NCI-H1048 (cell line): ENCODE measurements at regions not wholly inside any gene's neighbourhood (a gene's known extent, or its start where the extent isn't known, plus 50 kb on each side); places are given as distances from the start of the nearest gene placed in this dataset.
"Not testable (repeated sequence)": the region's sequence is repeated elsewhere in the genome, so short reads cannot be mapped to it uniquely, and the experiment has no call there.

ENCODE experiments used
- DNase-seq: peaks from one replicate; lab custom pipeline; 2025; lab: John Stamatoyannopoulos, UW

DNA sequence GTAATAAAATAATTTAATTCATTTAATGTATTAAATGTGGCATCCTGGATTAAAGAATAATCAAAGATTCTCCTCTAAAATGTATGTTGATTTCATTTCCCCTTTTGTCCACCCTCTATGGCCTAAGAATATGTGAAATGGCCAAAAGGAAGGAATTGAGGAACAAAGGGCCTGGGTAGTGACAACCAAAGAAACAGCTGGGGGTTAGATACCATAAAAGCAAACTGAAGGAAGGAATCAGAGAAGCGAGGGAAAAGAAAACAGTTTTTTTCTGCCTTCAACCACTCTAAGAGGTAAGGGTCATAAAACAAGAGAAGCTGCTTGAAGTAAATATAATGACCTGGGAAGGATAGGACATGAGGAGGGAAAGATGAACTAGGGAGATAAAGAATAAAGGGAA is 139.3 kb downstream of the FAM76B start:
- no peak for DNase-seq

DNA sequence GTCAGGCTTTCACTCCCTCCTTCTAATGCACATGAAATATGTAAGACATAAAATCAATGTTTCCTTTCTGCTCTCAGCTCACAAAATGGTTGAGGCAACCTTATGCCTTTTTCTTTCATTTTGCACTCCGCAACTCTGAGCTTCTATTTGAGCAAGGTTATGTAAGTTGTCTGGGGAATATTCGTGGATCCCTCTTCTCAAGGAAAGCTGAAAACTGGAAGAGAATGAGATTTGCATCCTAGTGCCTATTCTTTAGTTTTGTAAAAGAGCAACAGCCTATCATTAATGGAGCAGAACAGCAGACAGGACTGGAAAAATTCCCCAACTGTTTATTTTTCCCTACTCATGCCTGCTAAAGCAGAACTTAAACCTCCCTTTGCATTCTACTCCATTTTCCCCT is 141.7 kb downstream of the FAM76B start:
- DNase-seq, result no peak

DNA sequence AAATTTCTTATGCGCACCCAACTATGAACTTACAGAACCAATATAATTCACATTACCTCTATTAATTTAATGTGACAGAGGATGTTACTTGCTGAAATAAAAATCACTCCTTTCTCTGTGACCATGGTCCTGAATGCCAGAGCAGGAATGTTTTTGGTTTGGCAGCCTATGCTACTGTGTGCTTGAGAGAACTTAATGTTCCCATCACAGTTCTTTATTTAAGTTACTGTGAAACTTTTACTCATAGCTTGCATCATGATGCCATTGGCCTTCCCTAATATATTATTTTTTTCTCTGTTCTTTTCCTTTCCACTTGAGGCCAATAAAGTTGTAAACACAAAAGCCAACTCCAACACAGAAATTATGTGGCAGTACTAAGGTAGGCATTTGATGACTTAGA is 142.2 kb downstream of the FAM76B start:
- DNase-seq, result no peak

DNA sequence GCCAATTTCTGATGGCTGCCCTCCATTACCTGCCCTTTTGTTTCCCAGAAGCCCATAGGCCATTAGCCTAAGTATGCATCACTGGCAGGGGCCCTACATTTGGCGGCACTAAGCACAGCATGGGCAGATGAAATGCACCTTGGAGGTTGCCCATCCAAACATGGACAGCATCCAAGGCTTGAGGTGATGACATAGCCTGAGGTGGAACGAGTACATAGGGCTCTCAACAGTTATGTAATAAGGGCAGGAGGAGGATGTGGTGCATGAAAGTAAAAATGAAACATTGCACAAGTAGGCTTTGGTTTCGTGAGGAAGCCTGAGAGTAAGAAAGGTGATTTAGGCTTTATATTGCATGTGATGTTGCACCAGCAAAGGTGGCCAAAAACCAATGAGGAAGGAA is 148.1 kb downstream of the FAM76B start:
- no peak for DNase-seq

DNA sequence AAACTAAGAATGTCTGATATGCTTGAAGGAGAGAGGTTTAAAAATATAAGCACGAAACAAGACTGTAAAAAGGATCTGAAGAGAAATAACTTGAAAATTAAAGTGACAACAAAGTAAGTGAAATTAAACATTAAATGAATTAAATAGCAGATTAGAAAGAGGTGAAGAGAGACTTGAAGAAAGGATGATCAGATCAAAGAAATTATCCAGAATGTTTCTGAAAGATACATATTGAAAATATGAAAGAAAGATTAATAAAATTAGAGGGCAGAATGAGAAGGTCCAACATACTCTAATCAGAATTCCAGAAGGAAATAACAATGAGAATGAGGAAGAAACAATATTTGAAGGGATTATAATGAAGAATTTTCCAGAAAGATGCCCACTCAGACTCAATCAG is 151.1 kb downstream of the FAM76B start:
- DNase-seq, result no peak

DNA sequence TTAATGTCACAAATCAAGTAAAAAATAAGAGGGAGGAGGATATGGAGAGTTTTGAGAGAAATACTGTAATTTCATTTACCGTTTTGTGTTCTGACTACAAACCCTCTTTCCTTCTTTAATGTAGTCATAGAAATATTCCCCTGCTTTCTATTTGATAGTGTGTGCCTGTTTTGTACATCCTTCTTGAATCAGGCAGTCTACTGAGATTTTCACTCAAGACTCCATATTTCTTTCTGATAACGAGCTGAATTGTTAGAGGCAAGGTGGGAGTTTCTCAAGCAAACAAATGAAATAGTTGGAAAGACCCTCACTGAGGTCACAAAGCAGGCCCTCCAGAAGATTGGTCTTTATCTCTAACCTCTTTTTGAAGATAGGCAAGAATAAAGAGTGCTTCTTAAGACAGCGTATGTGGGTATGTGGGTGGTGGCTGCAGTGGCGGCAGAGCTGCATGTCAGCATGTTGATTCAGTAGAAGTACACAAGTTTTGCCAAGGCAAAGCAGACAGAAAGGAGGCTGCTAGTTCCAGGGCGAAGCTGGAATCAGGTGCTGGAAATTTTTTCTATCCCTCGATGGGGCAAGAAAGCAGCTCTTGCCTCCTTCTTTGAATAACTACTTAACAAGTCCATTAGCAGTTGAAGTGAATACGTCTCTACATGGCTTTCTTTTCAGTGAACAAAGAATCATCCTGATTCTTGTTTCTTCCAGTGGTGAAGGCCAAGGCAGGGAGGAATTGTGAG is 164.2 kb downstream of the FAM76B start:
- DNase-seq, result no peak

DNA sequence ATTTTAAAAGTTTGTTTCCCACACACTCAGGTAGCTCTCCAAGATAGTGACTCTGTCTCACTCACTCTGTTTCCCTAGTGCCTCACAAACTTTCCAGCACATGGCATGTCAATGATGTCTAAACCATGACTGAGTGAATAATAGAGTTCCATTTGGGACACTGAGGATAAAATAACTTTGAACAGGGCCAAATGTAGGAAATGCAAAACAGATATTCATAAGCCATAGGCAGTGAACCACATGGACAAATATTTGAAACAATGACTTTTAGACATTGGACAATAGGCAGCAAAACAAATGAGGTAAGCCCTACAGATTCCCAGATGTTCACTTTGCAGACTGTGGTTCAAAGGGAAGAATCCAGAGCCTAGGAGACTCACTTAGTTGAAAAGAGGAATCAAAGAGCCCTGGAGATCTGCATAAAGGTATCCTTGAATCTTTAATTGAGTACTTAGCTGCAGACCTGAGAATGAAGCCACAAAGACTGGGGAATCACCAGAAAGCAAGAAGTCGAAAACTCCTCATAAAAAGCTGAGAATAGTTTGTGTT is 173.3 kb downstream of the FAM76B start:
- no peak for DNase-seq

DNA sequence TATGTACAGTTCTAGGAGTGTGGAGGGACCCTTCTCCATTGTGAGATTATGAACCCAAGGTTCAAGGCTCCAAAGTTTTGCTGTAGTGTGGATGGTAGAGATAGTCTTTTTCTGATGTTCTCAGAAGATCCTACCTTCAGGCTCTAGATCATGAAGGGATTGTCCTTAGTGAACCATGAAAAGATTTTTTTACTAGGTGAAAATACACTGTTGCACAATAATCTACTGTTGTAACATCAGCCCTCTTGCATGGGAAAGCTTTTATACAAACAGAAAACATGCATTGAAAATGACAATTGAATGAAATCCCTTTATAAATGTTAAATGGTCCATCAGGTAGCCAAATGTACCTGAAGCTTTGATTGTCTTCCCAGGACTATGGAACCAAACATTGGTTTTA is 177.8 kb downstream of the FAM76B start:
- no peak for DNase-seq

DNA sequence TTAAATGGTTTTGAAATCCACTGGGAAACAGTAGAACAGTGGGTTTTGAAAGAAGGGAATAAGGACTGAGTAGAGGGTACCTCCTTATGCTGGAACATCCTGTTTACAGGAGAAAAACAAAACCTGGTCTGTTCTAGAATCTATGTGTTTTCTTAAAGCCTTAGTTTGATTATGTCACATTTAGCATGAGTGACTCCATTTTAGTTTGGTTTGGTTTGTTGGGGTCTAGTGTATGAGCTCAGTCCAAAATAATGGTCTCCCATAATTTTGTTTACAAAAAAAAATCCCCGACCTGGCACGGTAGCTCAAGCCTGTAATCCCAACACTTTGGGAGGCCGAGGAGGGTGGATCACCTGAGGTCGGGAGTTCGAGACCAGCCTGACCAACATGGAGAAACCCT is 179.4 kb downstream of the FAM76B start:
- DNase-seq, result not testable (repeated sequence)

DNA sequence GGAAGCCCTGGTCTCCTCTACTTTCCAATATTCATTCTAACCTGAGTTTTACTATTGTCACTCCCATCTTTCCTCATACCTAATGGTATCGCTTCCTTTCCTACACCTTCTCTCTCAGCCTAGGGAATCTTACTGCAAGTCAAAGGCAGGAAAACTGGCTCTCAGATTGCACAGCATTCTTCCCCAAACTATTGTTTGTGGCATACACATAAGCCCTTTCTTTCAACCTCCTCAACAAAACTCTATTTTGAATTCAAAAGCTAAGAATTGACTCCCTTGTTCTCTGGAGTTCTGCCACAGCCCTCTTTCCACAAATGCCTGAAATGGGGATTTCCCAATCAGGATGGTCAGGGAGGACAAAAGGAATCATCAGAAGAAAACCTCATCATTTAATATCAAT is 181.5 kb downstream of the FAM76B start:
- no peak for DNase-seq

DNA sequence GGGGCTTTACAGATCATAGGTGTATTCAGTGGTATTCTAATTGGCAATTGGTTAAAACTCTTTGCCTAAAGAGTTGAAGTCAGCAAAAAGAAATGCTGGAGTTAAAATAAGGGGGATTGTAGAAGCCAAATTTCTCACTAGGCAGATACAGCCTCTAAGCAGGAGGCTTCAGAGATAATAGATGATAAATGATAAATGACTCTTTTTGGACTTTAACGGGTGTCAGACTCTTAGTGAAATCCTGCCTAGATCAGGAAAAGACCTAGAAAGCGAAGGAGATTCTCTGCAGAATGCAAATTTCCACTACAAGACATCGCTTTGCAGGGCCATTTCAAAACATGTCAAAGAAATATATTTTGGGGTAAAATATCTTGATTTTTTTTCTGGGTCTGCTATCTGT is 182.8 kb downstream of the FAM76B start:
- DNase-seq, result no peak

DNA sequence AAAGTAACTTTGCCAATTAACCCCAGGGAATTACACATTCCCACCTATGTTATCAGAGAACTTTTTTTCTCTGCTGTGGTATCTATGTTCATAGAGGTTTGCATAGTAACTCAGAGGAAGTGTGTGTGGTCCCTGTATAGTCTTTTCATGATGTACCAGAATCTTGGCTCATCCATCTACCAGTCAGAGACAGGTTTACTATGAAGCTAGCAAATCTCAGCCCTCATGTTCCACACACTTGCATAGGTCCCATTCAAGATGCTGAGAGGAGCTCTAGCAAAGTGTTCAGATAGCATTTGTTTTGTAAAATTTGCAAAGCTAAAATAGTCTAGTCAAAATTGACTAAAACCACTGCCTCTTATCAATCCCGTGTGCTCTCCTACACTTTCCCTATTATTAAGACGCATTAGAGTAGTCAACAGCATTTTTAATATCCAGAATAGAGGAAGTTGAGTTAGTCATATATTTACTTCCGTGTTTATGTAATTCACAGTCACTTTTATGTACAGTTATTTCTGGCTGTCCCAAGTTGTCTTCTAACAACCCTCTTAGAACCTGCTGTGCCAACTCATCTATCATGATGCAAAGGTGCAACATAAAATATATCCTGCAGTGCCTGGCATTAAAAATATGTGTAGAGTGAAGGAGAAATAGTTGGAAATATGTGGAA is 184.2 kb downstream of the FAM76B start:
- DNase-seq, result no peak

DNA sequence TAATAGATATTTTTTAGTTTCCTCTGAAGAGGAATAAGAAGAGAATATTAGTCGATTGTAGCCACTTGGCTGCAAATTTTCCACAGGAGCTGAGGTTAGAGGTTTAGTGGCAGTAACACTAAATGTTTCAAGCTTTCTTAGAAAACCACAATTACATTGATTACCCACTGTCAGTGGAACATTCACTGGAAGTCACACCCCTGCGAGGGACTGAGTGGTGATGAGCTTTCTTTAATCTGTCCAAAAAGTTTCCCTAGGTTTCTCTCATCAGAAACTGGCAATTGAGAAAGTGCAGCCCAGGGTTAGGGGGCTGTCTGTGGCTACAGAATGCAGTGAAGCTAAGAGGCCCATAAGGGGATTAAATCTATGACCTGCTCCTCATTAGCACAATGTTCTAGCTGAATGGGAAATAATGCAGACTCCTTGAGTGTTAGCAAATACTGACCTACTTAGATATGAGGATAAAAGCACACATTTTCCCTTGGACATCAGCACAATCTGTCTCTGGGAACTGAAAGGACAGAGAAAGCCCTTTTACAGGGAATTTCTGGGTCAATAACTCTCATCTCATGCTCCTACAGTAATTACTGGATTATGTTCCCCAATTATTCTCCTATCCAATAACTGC is 189.5 kb downstream of the FAM76B start:
- no peak for DNase-seq

DNA sequence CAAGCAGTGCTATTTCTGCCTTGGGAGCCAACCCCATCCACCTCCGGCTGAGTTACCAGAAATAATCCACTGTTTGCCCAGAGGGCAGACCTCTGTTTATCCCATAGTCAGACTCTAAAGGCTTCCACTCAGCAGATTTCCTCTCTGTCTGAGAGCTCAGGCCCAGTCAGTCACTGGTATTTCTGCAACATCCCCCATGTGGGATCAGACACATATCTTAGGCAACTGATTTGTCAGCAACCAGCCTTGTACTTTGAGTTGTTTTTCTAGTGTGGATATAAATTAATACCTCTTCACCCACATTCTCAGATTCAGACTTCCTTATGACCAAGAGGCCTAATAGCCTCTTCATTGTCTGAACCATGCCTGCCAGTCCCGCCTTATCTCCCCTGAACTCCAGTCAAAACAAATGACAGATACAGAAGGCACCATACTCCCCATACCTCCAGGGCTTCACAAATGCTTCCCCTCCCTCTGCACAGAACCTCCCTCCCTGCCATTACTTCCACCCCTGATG is 193.6 kb downstream of the FAM76B start:
- no peak for DNase-seq

DNA sequence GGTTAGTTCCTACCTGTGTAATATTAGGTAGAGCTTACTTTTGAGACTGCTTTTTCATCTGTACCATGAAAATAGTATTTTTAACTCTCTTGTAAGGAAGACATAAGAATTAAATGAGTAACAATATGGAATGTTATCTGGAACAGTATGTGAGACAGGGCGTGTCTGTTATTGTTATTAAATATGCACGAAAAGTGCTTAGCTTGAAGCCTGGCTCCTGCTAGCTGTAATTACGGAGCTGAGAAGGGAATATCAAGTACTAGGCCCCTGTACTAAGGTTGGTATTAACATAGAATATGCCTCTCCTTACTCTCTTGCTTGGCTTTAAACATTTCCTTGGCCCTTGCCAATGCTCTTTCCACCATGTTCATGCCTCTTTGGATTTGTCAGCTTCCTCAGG is 194.0 kb downstream of the FAM76B start:
- DNase-seq, result no peak

DNA sequence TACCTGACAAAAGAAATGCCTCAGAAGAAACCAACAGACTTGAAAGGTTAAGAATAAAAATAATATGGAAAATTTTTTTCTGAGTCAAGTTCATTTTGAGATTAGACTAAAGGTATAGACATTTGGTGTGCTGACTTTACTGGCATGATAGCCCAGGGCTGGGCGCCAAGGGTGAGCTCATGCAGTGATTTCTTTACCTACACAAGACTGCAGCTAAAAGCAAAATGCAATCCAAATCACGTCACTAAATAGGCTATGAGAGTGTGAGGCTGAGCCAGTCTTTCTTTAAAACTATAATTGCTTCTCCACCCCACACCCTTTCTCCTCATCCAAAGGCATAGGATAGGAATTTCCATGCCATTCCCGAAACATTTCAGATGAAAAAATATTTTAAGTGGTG is 196.5 kb downstream of the FAM76B start:
- DNase-seq, result no peak

DNA sequence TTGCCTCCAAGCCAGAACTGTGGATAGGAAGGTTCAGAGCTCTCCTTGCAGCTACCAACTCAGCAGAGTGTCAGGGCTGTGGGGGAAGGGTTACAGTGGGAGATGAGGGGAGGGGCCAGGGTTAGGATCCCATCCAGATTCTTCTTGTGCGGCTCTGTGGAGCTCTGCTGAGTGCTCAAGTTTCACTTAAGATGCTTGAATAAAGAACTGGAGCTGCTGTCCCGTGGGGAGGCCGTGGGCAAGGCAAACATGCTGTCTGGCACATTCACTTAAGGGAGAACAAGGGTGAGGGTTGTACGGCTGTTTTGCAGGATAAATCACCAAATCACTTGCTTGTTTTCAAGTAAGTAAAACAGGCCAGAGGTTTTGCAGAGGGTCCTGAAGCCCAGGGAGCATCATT is 197.1 kb downstream of the FAM76B start:
- no peak for DNase-seq

DNA sequence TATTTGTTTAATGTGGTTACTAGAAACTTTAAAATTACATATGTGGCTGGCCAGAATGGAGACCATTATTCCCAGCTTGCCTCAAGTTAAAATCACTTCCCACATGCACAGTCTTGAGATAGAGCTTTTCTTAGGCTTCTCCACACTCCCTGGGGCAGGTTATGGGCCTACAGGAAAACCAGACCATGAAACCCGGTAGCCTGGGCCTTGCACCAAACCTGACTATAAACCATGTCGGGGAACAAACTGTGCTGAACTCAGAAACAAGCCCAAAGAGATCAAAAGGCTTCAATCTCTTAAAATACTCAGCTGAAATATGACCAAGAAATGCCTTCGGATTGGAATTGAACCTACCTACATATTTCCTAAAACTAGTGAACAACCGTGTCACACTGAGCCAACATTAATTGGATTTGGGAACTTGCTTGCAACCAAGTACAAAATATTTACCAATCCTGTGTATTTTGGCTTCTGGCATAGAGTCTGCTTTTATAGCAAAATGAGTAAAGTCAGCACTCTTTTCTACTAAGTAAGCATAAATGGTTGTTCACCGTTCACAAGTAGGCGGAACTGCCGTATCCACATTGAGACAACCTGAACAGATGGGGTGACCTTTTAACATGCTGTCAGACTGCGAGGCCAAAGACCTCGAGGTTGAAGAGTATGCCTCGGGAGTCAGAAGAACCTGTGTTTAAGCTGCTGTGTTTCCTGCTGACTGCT is 199.5 kb downstream of the FAM76B start:
- no peak for DNase-seq

DNA sequence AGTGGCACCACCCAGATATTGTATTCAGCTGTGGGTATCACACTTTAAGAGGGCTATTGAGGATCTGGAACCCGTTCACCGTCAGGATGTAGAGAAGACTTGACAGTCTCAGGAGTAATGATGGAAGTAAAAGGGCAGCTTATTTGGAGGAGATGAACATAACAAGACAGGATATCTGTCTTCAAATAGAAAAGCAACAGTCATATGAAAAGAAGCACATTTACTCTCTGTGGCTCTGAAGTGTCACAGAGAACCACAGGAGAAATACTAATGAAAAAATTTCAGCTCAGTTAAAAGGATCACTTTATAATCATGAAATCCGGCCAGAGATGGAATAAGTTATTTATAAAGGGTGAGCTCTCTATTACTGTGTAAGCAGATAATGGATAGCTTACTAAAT is 200.8 kb downstream of the FAM76B start:
- DNase-seq, result no peak

DNA sequence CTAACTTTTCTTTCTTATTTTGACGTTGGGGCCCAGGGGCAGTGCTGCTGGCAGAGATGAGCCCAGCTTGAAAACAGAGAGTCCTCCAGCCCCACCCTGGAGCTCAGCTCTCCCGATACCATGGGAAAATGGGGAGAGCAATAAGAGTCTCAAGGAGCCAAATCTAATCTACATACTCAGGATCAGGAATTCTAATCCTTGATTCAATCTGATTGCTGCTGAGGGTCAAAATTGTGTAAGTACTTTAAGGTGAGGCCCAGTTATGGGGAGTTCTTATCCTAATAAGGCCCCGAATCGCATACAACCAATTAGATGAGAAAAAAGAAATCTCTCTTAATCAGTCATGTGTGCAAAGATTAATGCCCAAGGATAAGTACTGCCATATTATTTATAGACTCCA is 202.9 kb downstream of the FAM76B start:
- DNase-seq, result no peak

DNA sequence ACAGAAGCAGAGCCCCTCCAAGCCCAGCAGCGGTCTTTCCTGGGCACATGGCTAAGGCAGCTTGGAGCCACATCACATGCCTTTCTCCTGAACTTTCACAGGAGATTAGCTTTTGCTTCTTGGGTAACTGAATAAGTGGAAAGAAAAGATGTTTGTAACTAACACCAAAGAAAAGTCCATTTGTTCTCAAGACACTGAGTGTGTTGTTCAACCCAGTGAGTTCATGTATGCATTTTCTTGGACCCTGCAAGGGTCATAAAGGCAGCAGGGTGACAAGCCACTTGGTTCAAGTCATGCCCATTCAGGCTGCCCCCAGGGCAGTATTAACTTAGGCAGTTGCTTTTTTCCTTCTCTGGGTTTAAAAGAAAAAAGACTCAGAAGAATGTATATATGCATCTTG is 203.4 kb downstream of the FAM76B start:
- no peak for DNase-seq

DNA sequence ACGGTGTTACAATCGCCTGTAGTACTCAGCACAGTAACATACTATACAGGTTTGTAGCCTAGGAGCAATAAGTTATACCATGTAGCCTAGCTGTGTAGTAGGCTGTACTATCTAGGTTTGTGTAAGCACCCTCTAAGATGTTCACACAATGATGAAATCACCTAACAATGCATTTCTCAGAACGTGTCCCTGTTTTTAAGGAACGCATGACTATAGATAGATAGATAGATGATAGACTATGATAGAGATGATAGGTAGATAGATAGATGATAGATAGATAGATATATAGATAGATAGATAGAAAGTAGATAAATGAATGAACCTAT is 203.9 kb downstream of the FAM76B start:
- no peak for DNase-seq
